ENCODE measurements at regions not wholly inside any gene's neighbourhood (a gene's known extent, or its start where the extent isn't known, plus 50 kb on each side); places are given as distances from the start of the nearest gene placed in this dataset.

DNA sequence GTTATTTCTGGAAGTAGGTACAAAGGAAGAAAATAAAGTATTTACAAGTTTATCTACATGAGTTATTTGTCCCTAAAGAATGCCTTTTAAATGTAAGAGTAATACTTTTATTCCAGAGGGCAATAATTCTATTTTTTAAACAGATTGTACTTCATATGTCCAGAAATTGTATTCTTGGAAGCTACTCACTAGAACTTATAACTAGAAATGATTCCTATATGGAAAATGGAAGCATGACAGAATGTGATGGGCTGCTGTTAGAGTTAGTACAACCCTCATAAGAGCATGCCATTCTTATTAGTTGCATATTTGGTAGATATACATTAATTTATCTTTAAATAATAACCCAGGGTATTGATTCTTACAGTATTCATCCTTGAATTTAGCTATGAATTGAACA lies 362.0 kb downstream of the FSIP2 start:
- no peaks in the 10 kb centered on the region for H3K9me3 ChIP-seq
- intact Hi-C loops (cut with DNase I; ENCODE audit: low total_unique reads): no loop called here
- H3K27ac ChIP-seq: no peak overlapping the region
- no peak overlapping the region for H3K4me3 ChIP-seq
- no peaks in the 10 kb centered on the region for H3K27me3 ChIP-seq
- no peaks in the 10 kb centered on the region for H3K36me3 ChIP-seq
- DNase-seq: no peak
- TF ChIP-seq POLR2AphosphoS5 (IDR thresholded peaks at IDR 0.05) (no peak), EP300 (IDR thresholded peaks at IDR 0.05) (no peak), POLR2A (IDR thresholded peaks at IDR 0.05) (no peak)
- TF ChIP-seq, protein P1, sequence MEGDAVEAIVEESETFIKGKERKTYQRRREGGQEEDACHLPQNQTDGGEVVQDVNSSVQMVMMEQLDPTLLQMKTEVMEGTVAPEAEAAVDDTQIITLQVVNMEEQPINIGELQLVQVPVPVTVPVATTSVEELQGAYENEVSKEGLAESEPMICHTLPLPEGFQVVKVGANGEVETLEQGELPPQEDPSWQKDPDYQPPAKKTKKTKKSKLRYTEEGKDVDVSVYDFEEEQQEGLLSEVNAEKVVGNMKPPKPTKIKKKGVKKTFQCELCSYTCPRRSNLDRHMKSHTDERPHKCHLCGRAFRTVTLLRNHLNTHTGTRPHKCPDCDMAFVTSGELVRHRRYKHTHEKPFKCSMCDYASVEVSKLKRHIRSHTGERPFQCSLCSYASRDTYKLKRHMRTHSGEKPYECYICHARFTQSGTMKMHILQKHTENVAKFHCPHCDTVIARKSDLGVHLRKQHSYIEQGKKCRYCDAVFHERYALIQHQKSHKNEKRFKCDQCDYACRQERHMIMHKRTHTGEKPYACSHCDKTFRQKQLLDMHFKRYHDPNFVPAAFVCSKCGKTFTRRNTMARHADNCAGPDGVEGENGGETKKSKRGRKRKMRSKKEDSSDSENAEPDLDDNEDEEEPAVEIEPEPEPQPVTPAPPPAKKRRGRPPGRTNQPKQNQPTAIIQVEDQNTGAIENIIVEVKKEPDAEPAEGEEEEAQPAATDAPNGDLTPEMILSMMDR (IDR thresholded peaks at IDR 0.05): no peak
- no peaks in the 10 kb centered on the region for H3K4me1 ChIP-seq

DNA sequence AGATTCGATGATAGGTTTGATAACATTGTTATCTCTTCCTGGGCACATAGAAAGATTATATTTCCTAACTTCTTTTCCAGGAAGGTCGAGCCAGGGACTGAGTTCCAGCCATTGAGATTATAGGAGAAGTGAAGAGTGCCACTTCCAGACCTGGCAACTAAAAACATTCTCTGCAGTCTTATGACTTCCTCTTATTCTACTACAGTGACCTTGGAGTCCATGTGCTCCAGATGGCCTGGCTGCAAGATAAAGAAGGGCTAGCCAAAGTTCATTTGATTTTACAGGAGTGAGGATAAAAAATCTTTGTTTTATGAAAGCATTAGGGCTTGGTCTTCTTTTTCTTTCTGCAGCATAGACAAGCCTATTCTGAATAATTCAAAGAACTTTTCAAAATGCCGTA lies 363.0 kb downstream of the FSIP2 start:
- Histone ChIP-seq H3K36me3 (no peaks in the 10 kb centered on the region), H3K9me3 (no peaks in the 10 kb centered on the region), H3K4me1 (no peaks in the 10 kb centered on the region), H3K4me3 (no peak overlapping the region), H3K27ac (no peak overlapping the region), H3K27me3 (no peaks in the 10 kb centered on the region)
- TF ChIP-seq, protein P1 (IDR thresholded peaks at IDR 0.05): no peak
- no peak for TF ChIP-seq EP300 (IDR thresholded peaks at IDR 0.05)
- TF ChIP-seq POLR2AphosphoS5 (IDR thresholded peaks at IDR 0.05): no peak
- TF ChIP-seq POLR2A (IDR thresholded peaks at IDR 0.05): no peak
- intact Hi-C loops (cut with DNase I; ENCODE audit: low total_unique reads): no loop called here
- peak in 1 of 2 donors; percentile 6 for DNase-seq
- 68 to 79% (median 70%) methylated on average over 3 of the region's 3 CpGs for WGBS, 5 donors

DNA sequence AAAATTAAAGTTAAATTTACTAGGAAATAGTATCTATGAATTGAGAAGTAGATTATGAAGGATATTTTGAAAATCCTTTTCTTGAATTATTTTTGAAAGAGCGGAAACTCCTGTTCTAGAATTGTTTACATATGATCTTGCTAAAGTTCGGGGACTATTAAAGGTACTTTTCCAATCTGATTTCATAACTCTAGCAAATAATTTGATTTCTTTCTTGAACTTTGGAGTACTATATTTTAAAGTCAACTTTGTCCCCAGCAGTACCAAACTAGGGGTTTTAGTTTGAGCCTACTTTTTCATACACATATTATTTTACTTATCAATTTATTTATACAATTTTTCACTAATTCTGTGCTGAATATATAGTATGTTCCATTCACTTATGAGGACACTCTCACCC lies 364.7 kb downstream of the FSIP2 start:
- H3K36me3 ChIP-seq: no peaks in the 10 kb centered on the region
- no peak overlapping the region for H3K4me3 ChIP-seq
- 89 to 95% (median 94%) methylated on average over 2 of the region's 2 CpGs for WGBS, 5 donors
- no peak for TF ChIP-seq EP300 (IDR thresholded peaks at IDR 0.05)
- H3K27me3 ChIP-seq: no peaks in the 10 kb centered on the region
- intact Hi-C loops (cut with DNase I; ENCODE audit: low total_unique reads): no loop called here
- H3K27ac ChIP-seq: no peak overlapping the region
- H3K9me3 ChIP-seq: no peaks in the 10 kb centered on the region
- DNase-seq: no peak
- no peaks in the 10 kb centered on the region for H3K4me1 ChIP-seq

DNA sequence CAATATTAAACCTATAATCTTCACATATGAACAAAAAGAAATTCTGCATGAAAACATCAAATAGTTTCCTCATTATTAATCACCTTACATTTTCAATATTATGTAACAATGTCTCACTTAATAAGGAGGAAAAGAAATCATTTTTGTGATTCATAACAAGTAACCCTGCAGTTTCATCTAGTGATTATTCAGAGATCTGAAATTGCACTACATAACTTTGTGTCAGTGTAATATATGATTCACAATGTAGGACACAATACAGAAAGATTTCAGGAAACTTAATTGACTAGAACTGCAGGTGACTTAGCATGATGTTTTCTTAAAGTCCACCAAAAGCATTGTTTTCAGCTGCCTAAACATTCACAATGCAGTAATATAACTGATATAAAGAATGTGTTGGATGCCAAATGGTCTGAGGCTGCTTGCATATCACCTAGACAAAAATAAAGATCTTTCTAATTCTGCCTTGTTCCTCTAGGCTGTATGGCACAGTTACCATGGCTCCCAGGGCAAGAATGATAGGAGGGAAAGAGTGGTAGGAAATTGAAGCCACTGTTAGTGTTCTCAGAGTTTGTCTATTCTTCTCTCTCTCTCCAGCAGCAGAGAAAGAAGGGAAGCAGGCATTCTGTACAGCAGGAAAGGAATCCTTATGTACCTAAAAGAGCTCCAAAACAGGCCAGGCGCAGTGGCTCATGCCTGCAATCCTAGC lies 366.6 kb downstream of the FSIP2 start:
- 94 to 100% (median 98%) methylated on average over 1 of the region's 1 CpG for WGBS, 5 donors
- Histone ChIP-seq H3K27me3 (no peaks in the 10 kb centered on the region), H3K27ac (no peak overlapping the region), H3K4me1 (no peaks in the 10 kb centered on the region), H3K9me3 (no peaks in the 10 kb centered on the region), H3K36me3 (no peaks in the 10 kb centered on the region), H3K4me3 (no peak overlapping the region)
- DNase-seq: no peak
- intact Hi-C loops (cut with DNase I; ENCODE audit: low total_unique reads): no loop called here
- TF ChIP-seq POLR2AphosphoS5 (IDR thresholded peaks at IDR 0.05) (no peak), EP300 (IDR thresholded peaks at IDR 0.05) (no peak), POLR2A (IDR thresholded peaks at IDR 0.05) (no peak)

DNA sequence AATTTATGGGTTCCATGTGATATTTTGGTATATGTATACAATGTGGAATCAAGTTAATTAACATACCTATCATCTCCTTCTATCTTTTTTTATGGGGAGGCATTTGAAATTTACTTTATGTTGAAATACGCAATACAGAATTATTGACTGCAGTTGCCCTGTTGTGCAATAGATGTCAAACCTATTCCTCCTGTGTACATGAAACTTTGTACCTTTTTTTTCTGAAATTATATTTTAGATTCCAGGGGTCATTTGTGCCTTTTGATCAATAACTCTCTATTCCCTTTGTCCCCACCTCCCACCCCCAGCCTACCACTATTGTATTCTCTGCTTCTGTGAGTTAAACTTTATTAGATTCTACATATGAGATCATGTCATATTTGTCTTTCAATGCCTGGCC lies 369.9 kb downstream of the FSIP2 start:
- intact Hi-C loops (cut with DNase I; ENCODE audit: low total_unique reads): no loop called here
- no peak for DNase-seq
- H3K27me3 ChIP-seq: no peaks in the 10 kb centered on the region
- WGBS, 5 donors: 95 to 100% (median 96%) methylated on average over 1 of the region's 1 CpG
- no peaks in the 10 kb centered on the region for H3K9me3 ChIP-seq
- TF ChIP-seq EP300 (IDR thresholded peaks at IDR 0.05): no peak
- TF ChIP-seq, protein P1 (IDR thresholded peaks at IDR 0.05): no peak
- no peak for TF ChIP-seq POLR2AphosphoS5 (IDR thresholded peaks at IDR 0.05)
- TF ChIP-seq POLR2A (IDR thresholded peaks at IDR 0.05): no peak
- H3K36me3 ChIP-seq: no peaks in the 10 kb centered on the region
- H3K4me3 ChIP-seq: no peak overlapping the region
- H3K27ac ChIP-seq: no peak overlapping the region
- no peaks in the 10 kb centered on the region for H3K4me1 ChIP-seq
